H1 (cell line): ENCODE measurements at regions not wholly inside any gene's neighbourhood (a gene's known extent, or its start where the extent isn't known, plus 50 kb on each side); places are given as distances from the start of the nearest gene placed in this dataset. TPM values are rescaled to one million over a fixed set of nuclear protein-coding genes. Genes with fewer than 3 reads are reported as not detected.

Experiments used
- small RNA-seq: library from polyadenylated mRNA; stranded (forward); fragments of <200 nt; extraction: miRNeasy Mini kit (QIAGEN cat#:217004); gene quantifications from one replicate; pipeline ENCODE3, GENCODE V24; 2013; ENCODE audit not compliant: insufficient read depth

Small RNA genes lying in the stretch of these regions (small RNA-seq; reads per million reads assigned to genes)
- not detected for gene RNA5SP103
